ENCODE measurements at regions not wholly inside any gene's neighbourhood (a gene's known extent, or its start where the extent isn't known, plus 50 kb on each side); places are given as distances from the start of the nearest gene placed in this dataset.

- TF ChIP-seq CTCF (IDR thresholded peaks at IDR 0.05), result no peak
- TF ChIP-seq POLR2A (IDR thresholded peaks at IDR 0.05), result no peak
These were observed 84.1 kb upstream of the SIRPA start for GRCh38 chr20:1810926-1811620.
